Stimulated activated CD4-positive, alpha-beta T cell treated with anti-CD3 and anti-CD28 coated beads, Interleukin-15, amount 100 ng/mL, for 1 hour (primary cell): ENCODE measurements at regions not wholly inside any gene's neighbourhood (a gene's known extent, or its start where the extent isn't known, plus 50 kb on each side); places are given as distances from the start of the nearest gene placed in this dataset.
A peak's percentile ranks its signal among the peaks of the same experiment; 100 is the strongest.
"Not testable (repeated sequence)": the region's sequence is repeated elsewhere in the genome, so short reads cannot be mapped to it uniquely, and the experiment has no call there.

Experiments
- DNase-seq, 2 donors: peaks; one replicate each; pipeline ENCODE4 v3.0.0-alpha.2; 2020; ENCODE audit warnings: low read depth in 1 of 2, low spot score in 1 of 2

DNA sequence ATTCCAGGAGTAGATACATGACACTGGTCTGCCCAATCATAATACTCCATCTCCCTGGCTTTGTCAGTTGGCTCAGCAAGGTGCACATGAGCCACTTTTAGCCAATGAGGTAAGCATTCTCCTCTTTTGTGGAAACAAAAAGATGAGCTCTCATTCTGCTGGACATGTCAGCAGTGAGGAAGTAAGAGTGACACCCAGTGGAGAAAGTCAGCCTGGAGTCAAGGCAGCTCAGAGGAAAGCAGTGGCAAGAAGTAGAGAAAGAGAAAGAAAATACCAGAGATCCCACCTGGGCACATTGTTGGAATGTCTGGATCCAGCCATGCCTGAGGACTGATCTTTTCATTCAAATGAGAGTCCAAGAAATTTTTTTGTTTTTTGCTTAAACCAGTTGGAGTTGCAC is 496.9 kb upstream of the C16orf82 start:
- DNase-seq = no peak

DNA sequence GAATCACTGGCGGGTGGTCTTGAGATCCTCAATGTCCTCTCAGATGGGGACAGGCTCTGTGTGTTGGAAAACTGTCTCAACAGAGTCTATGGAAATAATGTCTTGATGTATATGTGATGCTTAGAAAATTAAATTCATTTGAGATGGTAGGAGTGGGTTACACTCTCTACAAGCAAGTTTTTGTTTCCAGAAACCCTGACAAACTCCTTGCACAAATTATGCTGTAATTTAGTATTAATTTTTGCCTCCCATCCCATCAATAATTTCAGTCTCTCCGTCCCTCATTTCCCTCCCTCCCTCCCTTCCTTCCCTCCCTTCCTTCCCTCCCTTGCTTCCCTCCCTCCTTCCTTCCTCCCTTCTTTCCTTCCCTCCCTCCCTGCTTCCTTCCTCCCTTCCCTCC is 488.0 kb upstream of the C16orf82 start:
- DNase-seq = no peak

DNA sequence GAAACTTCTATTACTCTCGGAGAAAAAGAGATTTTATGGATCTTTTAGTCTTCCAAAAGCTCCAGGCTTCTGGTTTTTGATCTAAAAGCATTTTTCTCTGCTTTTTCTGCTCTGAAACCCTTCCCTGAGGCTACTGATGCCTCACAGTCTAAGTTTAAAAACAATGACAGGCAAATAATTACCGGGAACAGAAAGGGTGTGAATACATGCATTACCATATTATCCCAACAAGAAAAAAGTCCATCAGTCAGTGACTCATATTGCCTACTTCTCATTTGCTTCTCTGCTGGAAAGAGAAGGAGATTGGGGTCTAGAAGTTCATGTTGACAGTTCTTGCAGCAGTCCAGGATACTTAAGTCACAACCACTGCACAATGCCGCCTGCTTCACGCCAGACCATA is 482.9 kb upstream of the C16orf82 start:
- no peak for DNase-seq

- no peak for DNase-seq
Measured at GRCh38 chr16:26593700-26594099, 473.0 kb upstream of the C16orf82 start.

DNA sequence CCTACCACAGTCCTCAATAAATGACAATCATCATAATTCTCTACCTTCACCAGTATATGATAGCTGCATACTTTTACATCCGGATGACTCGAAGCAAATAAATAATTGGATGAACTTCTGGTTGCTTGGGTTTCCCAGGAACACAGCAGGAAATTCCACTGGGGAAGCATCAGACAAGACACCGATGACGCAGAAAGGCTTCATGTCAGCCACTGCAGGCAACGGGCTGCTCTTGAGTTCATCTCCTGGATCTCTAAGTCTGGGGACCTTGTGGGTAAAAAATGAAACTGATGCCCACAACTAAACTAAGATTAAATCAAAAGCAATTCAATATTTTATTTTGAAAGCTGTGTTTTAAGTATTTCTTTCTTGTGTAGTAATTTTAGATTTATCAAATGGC is 472.1 kb upstream of the C16orf82 start:
- DNase-seq = no peak

DNA sequence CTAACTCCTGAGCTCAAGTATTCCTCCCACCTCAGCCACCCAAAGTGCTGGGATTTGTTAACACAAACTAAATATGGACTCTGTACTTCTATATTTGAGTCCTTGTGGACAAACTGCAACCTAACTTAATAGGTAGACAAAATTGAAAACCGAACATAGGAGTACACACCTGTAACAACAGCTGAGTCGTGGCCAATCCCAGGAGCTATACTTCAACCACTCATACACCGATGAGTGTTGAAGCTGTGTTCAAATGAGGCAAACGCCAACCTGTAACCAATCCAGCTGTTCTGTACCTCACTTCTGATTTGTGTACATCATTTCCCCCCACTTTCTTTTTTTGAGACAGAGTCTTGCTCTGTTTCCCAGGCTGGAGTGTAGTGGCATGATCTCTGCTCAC is 471.5 kb upstream of the C16orf82 start:
- DNase-seq = no peak

- DNase-seq = not testable (repeated sequence)
Measured at GRCh38 chr16:26596033-26596432, 470.7 kb upstream of the C16orf82 start.

- peak in 1 of 2 donors; percentile 30 for DNase-seq
Measured at GRCh38 chr16:26598061-26598460, 468.7 kb upstream of the C16orf82 start.

GRCh38 chr16:26598998-26599784 is 467.5 kb upstream of the C16orf82 start:
- DNase-seq = no peak

GRCh38 chr16:26599785-26600104 is 467.0 kb upstream of the C16orf82 start:
- no peak for DNase-seq

DNA sequence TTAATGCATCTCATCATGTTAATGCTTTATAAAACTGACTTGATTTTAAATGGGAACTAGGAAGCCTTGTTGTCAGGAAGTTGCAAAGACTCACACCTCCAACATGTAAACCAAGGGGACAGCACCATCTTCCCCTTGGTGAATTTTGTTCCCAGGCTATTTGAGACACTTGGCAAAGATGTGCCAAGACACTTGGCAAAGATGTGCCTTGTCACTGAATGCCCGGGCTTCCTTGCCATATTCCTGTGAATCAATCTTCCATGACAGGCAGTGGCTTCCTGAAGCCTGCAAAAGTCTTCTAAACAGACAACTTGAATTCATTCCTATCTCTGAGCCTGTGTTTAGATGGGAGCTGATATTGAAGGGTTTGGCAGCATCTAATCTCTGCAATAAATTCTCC is 465.4 kb upstream of the C16orf82 start:
- DNase-seq = no peak

GRCh38 chr16:26605626-26606271 is 461.0 kb upstream of the C16orf82 start:
- no peak for DNase-seq

- DNase-seq = no peak
Measured at GRCh38 chr16:26606381-26607150, 460.2 kb upstream of the C16orf82 start.

DNA sequence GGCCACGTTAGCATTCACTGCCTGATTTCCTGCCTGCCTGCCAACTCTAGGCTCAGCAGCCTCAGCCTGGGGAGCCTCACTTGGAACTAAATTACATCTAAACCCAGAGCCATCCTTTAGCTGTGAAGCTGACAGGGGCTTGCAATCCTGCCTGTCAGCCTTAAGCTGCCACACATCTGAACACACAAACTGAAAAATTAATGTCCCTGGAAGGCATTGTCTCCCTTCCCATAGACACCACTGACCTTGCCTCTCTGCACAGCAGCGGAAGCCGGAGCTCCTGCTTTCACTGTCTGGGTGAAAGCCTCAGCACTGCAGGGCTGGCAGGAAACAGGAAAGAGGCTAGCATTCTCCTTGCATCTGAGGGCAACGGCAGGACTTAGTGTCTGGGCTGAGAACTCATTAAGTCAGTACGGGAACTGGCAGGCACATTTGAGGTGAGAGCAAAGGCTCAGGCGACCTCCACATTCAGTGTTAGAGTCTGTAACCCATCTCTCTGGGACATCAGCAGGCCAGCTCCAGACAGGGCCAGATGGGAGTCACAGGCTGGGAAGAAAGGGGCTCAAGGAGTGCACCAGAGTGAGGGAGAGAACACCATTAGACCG is 452.4 kb upstream of the C16orf82 start:
- no peak for DNase-seq

DNA sequence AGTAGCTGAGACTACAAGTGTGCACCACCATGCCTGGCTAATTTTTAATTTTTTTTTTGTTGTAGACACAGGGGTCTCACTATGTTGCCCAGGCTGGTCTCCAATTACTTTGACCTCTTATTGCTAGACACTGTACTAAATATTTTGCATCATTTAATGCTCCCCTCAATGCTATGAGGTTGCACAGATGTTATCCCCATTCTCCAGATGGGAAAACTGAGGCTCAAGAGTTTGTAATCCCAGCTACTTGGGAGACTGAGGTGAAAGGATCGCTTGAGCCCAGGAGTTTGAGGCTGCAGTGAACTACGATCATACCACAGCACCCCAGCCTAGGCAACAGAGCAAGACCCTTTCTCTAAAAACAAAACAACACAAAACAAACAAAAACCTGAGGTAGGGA is 443.3 kb upstream of the C16orf82 start:
- no peak for DNase-seq

DNA sequence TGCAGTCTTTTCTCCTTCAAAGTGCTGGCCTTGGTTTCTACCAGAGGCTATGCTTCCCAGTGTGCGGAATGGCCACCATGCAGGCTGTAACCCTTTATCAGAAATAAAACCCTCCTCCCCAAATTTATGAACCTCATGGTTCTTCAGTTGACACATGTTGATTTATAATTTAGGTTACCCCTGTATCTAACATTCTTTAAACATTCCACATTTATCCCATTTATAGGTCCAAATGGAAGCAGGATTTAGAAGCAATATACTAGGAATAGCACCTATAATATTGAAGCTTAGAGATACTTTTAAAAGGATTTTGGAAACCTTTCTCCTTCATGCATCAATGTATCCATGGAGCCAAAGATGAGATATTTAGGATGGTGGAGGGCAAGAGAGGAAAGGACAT is 438.8 kb upstream of the C16orf82 start:
- no peak for DNase-seq

DNA sequence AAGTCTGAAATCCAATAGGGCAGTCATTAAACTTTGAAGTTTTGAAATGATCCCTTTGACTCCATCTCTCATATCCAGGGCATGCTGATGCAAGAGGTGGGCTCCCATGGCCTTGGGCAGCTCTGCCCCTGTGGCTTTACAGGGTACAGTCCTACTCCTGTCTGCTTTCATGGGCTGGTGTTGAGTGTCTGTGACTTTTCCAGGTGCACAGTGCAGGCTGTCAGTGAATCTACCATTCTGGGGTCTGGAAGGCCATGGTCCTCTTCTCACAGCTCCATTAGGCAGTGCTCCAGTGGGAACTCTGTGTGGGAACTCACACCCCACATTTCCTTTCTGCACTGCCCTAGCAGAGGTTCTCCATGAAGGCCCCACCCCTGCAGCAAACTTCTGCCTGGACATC is 435.4 kb upstream of the C16orf82 start:
- not testable (repeated sequence) for DNase-seq

DNA sequence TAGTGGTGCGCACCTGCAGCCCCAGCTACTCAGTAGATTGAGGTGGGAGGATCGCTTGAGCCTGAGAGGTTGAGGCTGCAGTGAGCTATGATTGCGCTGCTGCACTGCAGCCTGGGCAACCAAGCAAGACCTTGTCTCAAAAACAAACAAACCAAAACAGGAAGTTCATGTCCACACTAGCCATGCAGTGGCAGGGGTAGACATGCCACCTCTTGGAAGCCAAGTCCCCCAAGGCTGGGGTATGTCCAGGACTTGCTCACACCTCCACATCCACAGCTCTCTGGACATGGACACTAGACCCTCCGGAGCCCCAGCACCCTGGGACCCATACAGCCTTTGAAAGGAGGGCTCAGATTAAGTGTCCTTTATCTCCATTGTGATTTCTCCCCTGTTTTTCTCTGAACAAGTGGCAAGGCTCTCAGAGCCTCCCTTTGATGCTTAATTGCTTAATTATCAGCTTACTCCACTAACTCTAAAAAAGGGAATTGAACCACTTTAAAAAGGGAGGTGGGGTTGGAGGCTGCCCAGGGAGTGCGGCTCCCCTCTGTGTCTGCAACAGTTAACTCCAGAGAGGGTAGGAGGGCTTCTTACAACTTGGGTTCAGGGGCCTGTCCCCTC is 424.6 kb upstream of the C16orf82 start:
- no peak for DNase-seq

DNA sequence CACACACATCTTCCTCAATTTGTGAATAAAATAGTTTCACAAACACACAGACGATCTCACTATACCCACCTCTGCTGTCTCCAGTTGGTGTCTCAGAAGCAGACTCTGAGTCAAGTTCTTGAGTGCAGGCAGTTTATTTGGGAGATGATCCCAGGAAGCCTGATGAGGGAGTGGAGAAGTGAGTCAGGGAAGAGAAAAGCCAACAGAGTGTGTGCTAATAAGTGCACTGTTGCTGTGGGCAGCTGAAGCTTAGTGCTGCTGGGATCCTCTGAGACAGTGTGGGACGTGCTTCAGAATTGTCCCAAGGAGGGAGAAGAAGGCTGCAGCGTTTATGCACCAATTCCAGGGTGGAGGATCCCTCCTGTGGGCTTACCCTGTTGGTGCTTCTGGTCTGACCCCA is 423.2 kb upstream of the C16orf82 start:
- DNase-seq = no peak

DNA sequence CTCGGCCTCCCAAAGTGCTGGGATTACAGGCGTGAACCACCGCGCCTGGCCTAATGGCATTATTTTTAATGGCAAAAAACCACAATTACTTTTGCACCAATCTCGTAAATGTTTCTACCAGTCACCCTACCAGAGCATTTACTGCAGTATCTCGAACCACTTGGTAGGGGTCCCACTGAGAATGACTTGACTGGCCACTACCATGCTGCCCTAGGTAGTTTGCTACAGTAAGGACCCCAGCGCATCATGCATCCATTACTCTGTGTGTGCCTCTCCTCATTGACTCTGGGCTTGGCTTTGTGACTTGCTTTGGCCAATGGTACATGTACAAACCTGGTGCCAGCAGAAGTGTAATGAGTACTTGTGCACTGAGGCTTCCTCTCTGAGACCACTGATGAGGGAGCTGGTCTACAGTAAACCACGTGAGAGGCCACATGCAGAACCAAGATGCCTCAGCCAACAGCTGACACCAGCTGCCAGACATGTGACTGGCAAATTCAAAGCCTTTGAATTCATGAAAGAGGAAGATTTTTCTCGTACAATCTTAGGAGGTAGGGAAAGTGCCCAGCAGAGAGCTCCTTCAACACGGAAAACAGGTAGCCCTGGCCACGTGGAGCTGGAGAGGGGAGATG is 421.7 kb upstream of the C16orf82 start:
- no peak for DNase-seq

- DNase-seq = peak in 1 of 2 donors; percentile 32
Measured at GRCh38 chr16:26645614-26646013, 421.1 kb upstream of the C16orf82 start.
